Progenitor cell of endocrine pancreas (in vitro differentiated cells): ENCODE measurements at regions not wholly inside any gene's neighbourhood (a gene's known extent, or its start where the extent isn't known, plus 50 kb on each side); places are given as distances from the start of the nearest gene placed in this dataset.

Source experiments
- DNase-seq: peaks from one replicate; pipeline ENCODE4 v3.0.0; 2021; ENCODE audit warnings: low spot score; ENCODE audit not compliant: unreplicated experiment
- H3K27ac Mint-ChIP-seq: 2 replicates; pipeline ENCODE4 v1.8.0; 2021; ENCODE audit warnings: mild to moderate bottlenecking, moderate library complexity, mixed read lengths
- H3K27me3 Mint-ChIP-seq: 2 replicates; pipeline ENCODE4 v1.8.0; 2021; ENCODE audit warnings: mixed read lengths
- H3K36me3 Mint-ChIP-seq: 2 replicates; pipeline ENCODE4 v1.8.0; 2022; ENCODE audit warnings: mixed read lengths; ENCODE audit not compliant: insufficient read depth
- H3K4me1 Mint-ChIP-seq: 2 replicates; pipeline ENCODE4 v1.8.0; 2021; ENCODE audit warnings: low read depth, mixed read lengths
- H3K4me3 Mint-ChIP-seq: 2 replicates; pipeline ENCODE4 v1.8.0; 2021; ENCODE audit warnings: low read depth, mild to moderate bottlenecking, moderate library complexity, mixed read lengths
- H3K9me3 Mint-ChIP-seq: 2 replicates; pipeline ENCODE4 v1.8.0; 2021; ENCODE audit warnings: low read depth, mixed read lengths
- TF ChIP-seq, protein P1 (sequence below): fragments of 200-600 bp; sonication (generic); IDR thresholded peaks from one replicate; pipeline ENCODE4 v1.5.0; 2021; ENCODE audit warnings: antibody characterized with exemption, mild to moderate bottlenecking; ENCODE audit not compliant: unreplicated experiment

DNA sequence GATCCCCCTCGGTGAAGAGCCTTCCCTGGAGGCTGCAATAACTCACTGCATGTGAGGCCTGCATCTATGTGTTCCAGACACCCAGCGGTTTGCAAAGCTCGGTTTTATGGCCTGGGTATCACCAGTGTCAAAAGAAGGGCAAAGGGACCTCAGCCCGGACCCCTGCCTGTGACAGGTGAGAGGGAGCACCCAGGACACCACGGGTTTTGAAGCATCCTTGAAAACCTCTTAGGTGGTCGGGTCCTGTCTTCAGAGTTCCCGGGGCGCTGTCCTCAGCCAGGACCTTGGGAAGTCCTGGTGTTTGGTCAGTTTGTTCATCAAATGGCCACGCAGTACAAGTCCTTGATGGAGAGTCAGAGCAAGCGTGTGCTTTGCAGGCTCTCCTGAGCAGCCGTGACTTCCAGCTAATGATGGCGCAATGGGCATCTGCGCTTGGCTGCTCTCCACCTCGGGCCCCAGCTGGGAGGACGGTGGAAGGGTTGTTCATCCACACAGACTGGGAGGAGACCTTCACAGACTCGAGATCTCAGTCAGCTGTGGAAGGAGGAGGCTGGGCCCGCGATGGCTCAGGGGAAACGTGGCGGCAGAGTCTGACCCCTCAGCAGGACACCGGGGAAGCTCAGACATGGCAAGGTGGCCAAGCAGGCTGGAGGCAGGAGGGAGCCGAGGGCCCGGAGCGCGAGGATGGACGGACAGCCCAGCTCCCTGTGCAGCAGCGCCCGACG is 113.1 kb upstream of the GPC1 start:
- no peaks in the 10 kb centered on the region for H3K9me3 Mint-ChIP-seq
- no peaks in the 10 kb centered on the region for H3K36me3 Mint-ChIP-seq
- no peak for DNase-seq
- H3K27ac Mint-ChIP-seq = no peak overlapping the region
- peaks cover 23% of the 10 kb centered on the region for H3K27me3 Mint-ChIP-seq
- no peaks in the 10 kb centered on the region for H3K4me1 Mint-ChIP-seq
- no peak overlapping the region for H3K4me3 Mint-ChIP-seq
- TF ChIP-seq, protein P1, sequence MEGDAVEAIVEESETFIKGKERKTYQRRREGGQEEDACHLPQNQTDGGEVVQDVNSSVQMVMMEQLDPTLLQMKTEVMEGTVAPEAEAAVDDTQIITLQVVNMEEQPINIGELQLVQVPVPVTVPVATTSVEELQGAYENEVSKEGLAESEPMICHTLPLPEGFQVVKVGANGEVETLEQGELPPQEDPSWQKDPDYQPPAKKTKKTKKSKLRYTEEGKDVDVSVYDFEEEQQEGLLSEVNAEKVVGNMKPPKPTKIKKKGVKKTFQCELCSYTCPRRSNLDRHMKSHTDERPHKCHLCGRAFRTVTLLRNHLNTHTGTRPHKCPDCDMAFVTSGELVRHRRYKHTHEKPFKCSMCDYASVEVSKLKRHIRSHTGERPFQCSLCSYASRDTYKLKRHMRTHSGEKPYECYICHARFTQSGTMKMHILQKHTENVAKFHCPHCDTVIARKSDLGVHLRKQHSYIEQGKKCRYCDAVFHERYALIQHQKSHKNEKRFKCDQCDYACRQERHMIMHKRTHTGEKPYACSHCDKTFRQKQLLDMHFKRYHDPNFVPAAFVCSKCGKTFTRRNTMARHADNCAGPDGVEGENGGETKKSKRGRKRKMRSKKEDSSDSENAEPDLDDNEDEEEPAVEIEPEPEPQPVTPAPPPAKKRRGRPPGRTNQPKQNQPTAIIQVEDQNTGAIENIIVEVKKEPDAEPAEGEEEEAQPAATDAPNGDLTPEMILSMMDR = no peak

DNA sequence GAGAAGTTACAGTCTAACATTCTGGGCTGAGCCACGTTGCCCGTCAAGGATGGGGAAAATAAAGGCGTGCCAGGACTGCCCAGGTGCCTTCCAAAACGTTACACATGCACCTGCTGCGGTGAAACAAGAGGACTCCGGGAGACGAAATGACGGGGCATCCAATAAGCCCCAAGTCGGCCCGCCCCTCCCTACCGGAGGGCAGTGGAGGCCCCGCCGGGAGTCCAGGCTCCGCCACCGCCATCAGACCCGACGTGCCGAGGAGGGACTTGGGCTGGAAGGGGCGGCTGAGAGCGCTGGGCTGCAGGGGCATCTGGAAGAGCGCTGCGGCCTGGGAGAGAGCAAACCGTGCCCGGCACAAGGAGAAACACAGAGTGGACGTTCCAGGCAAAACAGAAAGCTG is 112.5 kb upstream of the GPC1 start:
- H3K4me3 Mint-ChIP-seq = no peak overlapping the region
- no peaks in the 10 kb centered on the region for H3K9me3 Mint-ChIP-seq
- H3K27me3 Mint-ChIP-seq = peaks cover 23% of the 10 kb centered on the region
- TF ChIP-seq, protein P1 = no peak
- H3K27ac Mint-ChIP-seq = no peak overlapping the region
- H3K4me1 Mint-ChIP-seq = no peaks in the 10 kb centered on the region
- DNase-seq = no peak
- no peaks in the 10 kb centered on the region for H3K36me3 Mint-ChIP-seq

DNA sequence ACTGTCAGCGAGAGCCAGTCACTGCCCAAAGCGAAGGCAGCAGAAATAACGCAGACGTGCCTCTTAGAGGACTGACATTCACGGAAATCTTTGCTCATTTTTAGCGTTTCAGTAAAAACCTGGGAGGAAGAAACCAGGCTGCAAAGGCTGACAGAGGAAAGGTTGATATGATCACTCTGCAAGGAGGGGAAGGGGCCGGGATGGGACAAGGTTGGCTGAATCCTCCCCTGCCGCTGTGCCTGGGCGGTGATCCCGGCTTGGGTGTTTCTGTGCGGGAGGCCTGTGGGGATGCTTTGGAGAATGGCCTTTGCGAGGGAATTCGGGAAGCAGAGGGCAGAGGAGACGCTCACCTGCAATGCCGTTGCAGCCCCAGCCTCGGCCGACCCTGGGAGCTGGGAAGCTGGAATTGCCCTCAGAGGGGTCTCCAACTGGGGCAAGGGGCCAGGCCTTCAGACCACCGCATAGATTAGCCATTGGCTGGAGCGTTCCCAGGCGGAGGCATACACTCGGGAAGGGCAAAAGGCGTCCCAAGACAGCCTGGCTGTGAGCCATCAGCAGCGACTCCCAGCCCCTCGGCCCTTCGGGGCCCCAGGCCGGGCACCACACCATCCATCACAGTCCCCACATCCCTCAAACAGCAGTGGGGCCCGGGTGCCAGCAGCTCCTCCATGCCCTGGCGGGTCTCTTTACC is 111.7 kb upstream of the GPC1 start:
- no peak for DNase-seq
- H3K27me3 Mint-ChIP-seq = peaks cover 22% of the 10 kb centered on the region
- H3K36me3 Mint-ChIP-seq = no peaks in the 10 kb centered on the region
- H3K4me1 Mint-ChIP-seq = no peaks in the 10 kb centered on the region
- TF ChIP-seq, protein P1 = no peak
- no peaks in the 10 kb centered on the region for H3K9me3 Mint-ChIP-seq
- H3K4me3 Mint-ChIP-seq = no peak overlapping the region
- H3K27ac Mint-ChIP-seq = no peak overlapping the region

DNA sequence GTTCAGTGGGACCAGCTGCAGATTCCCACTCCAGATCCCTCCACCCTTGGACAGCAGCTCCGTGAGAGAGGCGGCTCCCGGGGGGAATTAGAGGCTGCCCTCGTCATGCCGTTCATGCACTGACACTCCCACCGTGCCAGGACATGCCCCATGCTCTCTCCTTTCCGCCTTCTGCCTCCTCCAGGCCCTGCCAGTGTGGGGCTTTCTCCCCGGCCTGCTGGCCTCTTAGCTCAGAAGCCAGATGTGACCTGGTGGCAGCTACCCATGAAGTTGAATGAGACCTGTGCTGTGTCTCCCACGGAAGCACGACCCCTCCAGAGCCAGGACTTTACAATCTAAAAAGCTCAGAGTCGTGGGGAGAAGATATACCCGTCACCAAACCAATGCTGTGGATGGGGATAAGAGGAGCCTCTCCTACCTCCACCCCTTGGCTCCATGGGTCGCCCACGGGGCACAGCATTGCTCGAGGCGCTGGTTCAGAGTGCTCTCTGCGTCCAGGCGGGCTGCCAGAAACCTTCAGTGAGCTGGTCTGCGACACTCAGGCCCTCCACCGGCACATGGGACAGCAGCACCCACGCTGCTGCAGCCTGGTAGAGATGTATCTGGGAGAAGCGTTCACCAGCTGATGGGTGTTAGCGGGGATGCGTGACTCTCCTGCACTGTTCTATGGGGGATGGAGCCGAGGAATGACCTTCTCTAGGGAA is 111.0 kb upstream of the GPC1 start:
- Mint-ChIP-seq H3K4me1 (no peaks in the 10 kb centered on the region), H3K4me3 (no peak overlapping the region), H3K36me3 (no peaks in the 10 kb centered on the region), H3K27ac (no peak overlapping the region), H3K27me3 (peaks cover 23% of the 10 kb centered on the region), H3K9me3 (no peaks in the 10 kb centered on the region)
- TF ChIP-seq, protein P1 = no peak
- no peak for DNase-seq
